DOHH2 (cell line): ENCODE measurements at regions not wholly inside any gene's neighbourhood (a gene's known extent, or its start where the extent isn't known, plus 50 kb on each side); places are given as distances from the start of the nearest gene placed in this dataset.
"Not testable (repeated sequence)": the region's sequence is repeated elsewhere in the genome, so short reads cannot be mapped to it uniquely, and the experiment has no call there.

Experiments
- H3F3A ChIP-seq: fragments of 200-600 bp; sonication (generic), shearing (Covaris generic); 2 replicates; pipeline ENCODE4 v1.6.0; 2016; ENCODE audit warnings: antibody characterized with exemption, mild to moderate bottlenecking; ENCODE audit not compliant: control insufficient read depth, insufficient read depth
- H3K27ac ChIP-seq: fragments of 200-600 bp; sonication (generic); 2 replicates; pipeline ENCODE4 v1.5.1; 2014; ENCODE audit warnings: low read depth, mild to moderate bottlenecking, low read length, moderate library complexity
- H3K27me3 ChIP-seq: fragments of 200-600 bp; sonication (generic); 2 replicates; pipeline ENCODE4 v1.6.1; 2014; ENCODE audit warnings: mild to moderate bottlenecking, low read length, mixed read lengths; ENCODE audit not compliant: control insufficient read depth
- H3K36me3 ChIP-seq: fragments of 200-600 bp; sonication (generic); 2 replicates; pipeline ENCODE4 v1.6.1; 2014; ENCODE audit warnings: mild to moderate bottlenecking, low read length, moderate library complexity, mixed read lengths; ENCODE audit not compliant: control insufficient read depth
- H3K4me1 ChIP-seq: fragments of 200-600 bp; sonication (generic); 2 replicates; pipeline ENCODE4 v1.6.1; 2014; ENCODE audit warnings: mild to moderate bottlenecking, low read length, mixed read lengths; ENCODE audit not compliant: control insufficient read depth
- H3K4me2 ChIP-seq: fragments of 200-600 bp; sonication (generic); 2 replicates; pipeline ENCODE4 v1.6.0; 2014; ENCODE audit warnings: mild to moderate bottlenecking, low read length, moderate library complexity
- H3K4me3 ChIP-seq: fragments of 200-600 bp; sonication (generic); 2 replicates; pipeline ENCODE4 v1.5.1; 2014; ENCODE audit warnings: mild to moderate bottlenecking, low read length, mixed read lengths
- H3K79me2 ChIP-seq: fragments of 200-600 bp; sonication (generic); 2 replicates; pipeline ENCODE4 v1.6.1; 2014; ENCODE audit warnings: mild to moderate bottlenecking, low read length, mixed read lengths; ENCODE audit not compliant: control insufficient read depth
- H3K9me2 ChIP-seq: fragments of 200-600 bp; sonication (generic); replicated peaks from 2 replicates; pipeline ENCODE4 v1.6.1; 2014; ENCODE audit warnings: mild to moderate bottlenecking, low read length, mixed read lengths; ENCODE audit not compliant: control insufficient read depth
- H3K9me3 ChIP-seq: fragments of 200-600 bp; sonication (generic); 2 replicates; pipeline ENCODE4 v1.6.1; 2014; ENCODE audit warnings: antibody characterized with exemption, low read length, mixed read lengths; ENCODE audit not compliant: control insufficient read depth, insufficient read depth
- H4K20me1 ChIP-seq: fragments of 200-600 bp; sonication (generic); 2 replicates; pipeline ENCODE4 v1.6.0; 2014; ENCODE audit warnings: low read depth, mild to moderate bottlenecking, antibody characterized with exemption, low read length, moderate library complexity; ENCODE audit not compliant: control insufficient read depth, insufficient read depth
- EZH2phosphoT487 ChIP-seq: fragments of 200-600 bp; sonication (generic); IDR thresholded peaks from 2 replicates; pipeline ENCODE4 v1.6.1; 2017; ENCODE audit warnings: borderline replicate concordance, mild to moderate bottlenecking, antibody characterized with exemption, low read length, moderate library complexity, mixed read lengths
- TF ChIP-seq, protein P1 (sequence below): fragments of 200-600 bp; sonication (generic); IDR thresholded peaks from one replicate; pipeline ENCODE4 v1.5.1; 2014; ENCODE audit warnings: antibody characterized with exemption, mild to moderate bottlenecking, low read depth, low read length; ENCODE audit not compliant: poor library complexity, severe bottlenecking

DNA sequence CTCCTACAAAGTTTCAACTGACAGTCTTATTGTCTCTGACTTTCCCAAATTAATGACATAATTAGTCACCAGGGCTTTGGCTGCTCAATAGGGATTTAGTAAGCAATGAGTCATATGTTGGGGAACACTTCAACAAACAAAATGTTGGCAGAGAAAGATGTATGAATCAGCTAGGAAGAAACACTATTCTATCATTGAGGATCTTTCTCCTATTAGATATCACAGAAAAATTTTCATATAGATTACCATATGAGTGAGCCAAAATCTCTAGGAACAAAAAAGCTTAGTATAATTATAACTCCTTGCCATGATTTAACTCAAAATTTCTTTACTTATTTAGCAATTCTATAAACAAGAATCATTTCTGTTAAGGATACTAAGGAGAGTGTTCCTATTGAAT lies 286.3 kb upstream of the PRSS16 start:
- not testable (repeated sequence) for H3K4me1 ChIP-seq, H3K79me2 ChIP-seq, H3F3A ChIP-seq, H3K27ac ChIP-seq, H3K4me2 ChIP-seq, H3K9me3 ChIP-seq, H3K4me3 ChIP-seq, H4K20me1 ChIP-seq, H3K9me2 ChIP-seq, H3K36me3 ChIP-seq, H3K27me3 ChIP-seq

DNA sequence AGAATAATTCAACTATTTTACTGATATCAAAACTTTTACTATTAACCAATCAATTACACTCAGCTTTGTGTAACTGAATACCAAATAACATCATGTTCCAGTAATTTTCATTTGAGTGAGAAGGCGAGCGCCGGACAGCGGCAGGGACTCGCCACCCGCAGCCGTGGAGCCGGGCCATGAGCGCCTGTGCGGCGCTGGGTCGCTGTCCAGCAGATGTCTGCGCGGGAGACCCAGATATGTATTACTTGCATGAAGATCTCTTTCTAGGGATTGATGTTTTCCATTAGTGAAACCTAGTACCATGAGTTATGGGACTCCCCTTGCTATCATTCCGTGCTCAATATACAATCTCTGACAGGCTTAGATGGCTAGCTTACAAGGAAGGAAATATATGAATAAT lies 245.1 kb upstream of the PRSS16 start:
- no peaks in the 10 kb centered on the region for H3K27me3 ChIP-seq
- no peak overlapping the region for H3K4me2 ChIP-seq
- H3K4me1 ChIP-seq = no peaks in the 10 kb centered on the region
- no peak overlapping the region for H3K27ac ChIP-seq
- no peaks in the 10 kb centered on the region for H3K79me2 ChIP-seq
- peaks cover 3% of the 10 kb centered on the region; the same call in 1 of the 2 replicates for H3K9me3 ChIP-seq
- H3K4me3 ChIP-seq = no peak overlapping the region
- H4K20me1 ChIP-seq = no peaks in the 10 kb centered on the region
- H3K9me2 ChIP-seq = no peaks in the 10 kb centered on the region
- no peaks in the 10 kb centered on the region for H3F3A ChIP-seq
- no peaks in the 10 kb centered on the region for H3K36me3 ChIP-seq
- TF ChIP-seq EZH2phosphoT487 = no peak
- TF ChIP-seq, protein P1, sequence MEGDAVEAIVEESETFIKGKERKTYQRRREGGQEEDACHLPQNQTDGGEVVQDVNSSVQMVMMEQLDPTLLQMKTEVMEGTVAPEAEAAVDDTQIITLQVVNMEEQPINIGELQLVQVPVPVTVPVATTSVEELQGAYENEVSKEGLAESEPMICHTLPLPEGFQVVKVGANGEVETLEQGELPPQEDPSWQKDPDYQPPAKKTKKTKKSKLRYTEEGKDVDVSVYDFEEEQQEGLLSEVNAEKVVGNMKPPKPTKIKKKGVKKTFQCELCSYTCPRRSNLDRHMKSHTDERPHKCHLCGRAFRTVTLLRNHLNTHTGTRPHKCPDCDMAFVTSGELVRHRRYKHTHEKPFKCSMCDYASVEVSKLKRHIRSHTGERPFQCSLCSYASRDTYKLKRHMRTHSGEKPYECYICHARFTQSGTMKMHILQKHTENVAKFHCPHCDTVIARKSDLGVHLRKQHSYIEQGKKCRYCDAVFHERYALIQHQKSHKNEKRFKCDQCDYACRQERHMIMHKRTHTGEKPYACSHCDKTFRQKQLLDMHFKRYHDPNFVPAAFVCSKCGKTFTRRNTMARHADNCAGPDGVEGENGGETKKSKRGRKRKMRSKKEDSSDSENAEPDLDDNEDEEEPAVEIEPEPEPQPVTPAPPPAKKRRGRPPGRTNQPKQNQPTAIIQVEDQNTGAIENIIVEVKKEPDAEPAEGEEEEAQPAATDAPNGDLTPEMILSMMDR = no peak

DNA sequence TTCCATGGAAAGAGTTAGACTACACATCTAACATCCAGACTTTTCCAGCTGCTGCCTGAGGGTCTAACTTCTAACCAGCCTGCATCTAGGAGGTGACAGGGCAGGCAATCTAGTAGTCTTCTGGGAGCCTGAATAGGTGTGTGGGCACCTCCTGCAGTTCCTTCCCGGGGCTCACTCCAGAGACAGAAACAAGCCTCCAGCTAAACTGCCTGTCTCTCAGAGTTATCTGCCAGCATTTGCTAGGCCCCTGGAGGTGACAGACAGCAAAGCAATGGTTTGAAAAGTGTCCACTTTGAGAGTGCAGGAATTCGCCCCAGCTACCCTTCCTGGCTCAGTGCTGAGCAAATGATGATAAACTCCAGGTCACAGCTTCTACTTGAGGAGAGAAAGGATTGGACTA lies 240.5 kb upstream of the PRSS16 start:
- Histone ChIP-seq H3F3A (no peaks in the 10 kb centered on the region), H3K27ac (no peak overlapping the region), H3K79me2 (no peaks in the 10 kb centered on the region), H3K4me2 (no peak overlapping the region), H4K20me1 (no peaks in the 10 kb centered on the region), H3K27me3 (no peaks in the 10 kb centered on the region), H3K36me3 (no peaks in the 10 kb centered on the region), H3K4me1 (no peaks in the 10 kb centered on the region), H3K9me2 (no peaks in the 10 kb centered on the region), H3K4me3 (no peak overlapping the region), H3K9me3 (peaks cover 3% of the 10 kb centered on the region; the same call in 1 of the 2 replicates)
- TF ChIP-seq, protein P1 = no peak
- no peak for TF ChIP-seq EZH2phosphoT487

DNA sequence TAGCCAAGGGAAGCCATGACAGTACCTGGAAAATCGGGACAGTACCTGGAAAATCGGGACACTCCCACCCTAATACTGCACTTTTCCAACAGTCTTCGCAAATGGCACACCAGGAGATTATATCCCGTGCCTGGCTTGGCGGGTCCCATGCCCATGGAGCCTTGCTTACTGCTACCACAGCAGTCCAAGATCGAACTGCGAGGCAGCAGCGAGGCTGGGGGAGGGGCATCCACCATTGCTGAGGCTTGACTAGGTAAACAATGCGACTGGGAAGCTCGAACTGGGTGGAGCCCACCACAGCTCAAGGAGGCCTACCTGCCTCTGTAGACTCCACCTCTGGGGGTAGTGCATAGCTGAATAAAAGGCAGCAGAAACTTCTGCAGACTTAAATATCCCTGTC lies 238.9 kb upstream of the PRSS16 start:
- not testable (repeated sequence) for H3K4me1 ChIP-seq, H3K9me3 ChIP-seq

DNA sequence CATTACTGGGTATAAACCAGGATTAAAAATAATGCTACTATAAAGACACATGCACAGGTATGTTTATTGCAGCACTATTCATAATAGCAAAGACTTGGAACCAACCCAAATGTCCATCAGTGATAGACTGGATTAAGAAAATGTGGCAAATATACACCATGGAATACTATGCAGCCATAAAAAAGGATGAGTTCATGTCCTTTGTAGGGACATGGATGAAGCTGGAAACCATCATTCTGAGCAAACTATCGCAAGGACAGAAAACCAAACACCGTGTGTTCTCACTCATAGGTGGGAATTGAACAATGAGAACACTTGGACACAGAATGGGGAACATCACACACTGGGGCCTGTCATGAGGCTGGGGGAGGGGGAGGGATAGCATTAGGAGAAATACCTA lies 233.4 kb upstream of the PRSS16 start:
- not testable (repeated sequence) for H4K20me1 ChIP-seq, H3K27me3 ChIP-seq, H3K79me2 ChIP-seq, H3K4me1 ChIP-seq, H3K27ac ChIP-seq, H3K4me3 ChIP-seq, H3F3A ChIP-seq, H3K36me3 ChIP-seq, H3K9me2 ChIP-seq, H3K9me3 ChIP-seq, H3K4me2 ChIP-seq

More for the DNA sequence above, 238.9 kb upstream of the PRSS16 start:
- not testable (repeated sequence) for H3K27me3 ChIP-seq, H3K9me2 ChIP-seq, H3K4me3 ChIP-seq, H3K36me3 ChIP-seq, H3F3A ChIP-seq, H3K27ac ChIP-seq, H4K20me1 ChIP-seq, H3K4me2 ChIP-seq, H3K79me2 ChIP-seq
